Mesothelial cell of epicardium (in vitro differentiated cells): ENCODE measurements at regions not wholly inside any gene's neighbourhood (a gene's known extent, or its start where the extent isn't known, plus 50 kb on each side); places are given as distances from the start of the nearest gene placed in this dataset.

ENCODE experiments used
- DNase-seq, 2 experiments: peaks; one replicate each; pipeline ENCODE4 v3.0.0; 2021; ENCODE audit warnings: low spot score in 2 of 2; ENCODE audit not compliant: unreplicated experiment in 2 of 2
- H3K27ac Mint-ChIP-seq: 2 replicates; pipeline ENCODE4 v1.8.0; 2021; ENCODE audit warnings: mixed read lengths
- H3K27me3 Mint-ChIP-seq: 2 replicates; pipeline ENCODE4 v1.8.0; 2021; ENCODE audit warnings: low read depth, mixed read lengths
- H3K36me3 Mint-ChIP-seq: 2 replicates; pipeline ENCODE4 v1.8.0; 2021; ENCODE audit warnings: mixed read lengths
- H3K4me1 Mint-ChIP-seq: 2 replicates; pipeline ENCODE4 v1.8.0; 2021; ENCODE audit warnings: mixed read lengths
- H3K4me3 Mint-ChIP-seq: 2 replicates; pipeline ENCODE4 v1.8.0; 2021; ENCODE audit warnings: mild to moderate bottlenecking, moderate library complexity, mixed read lengths
- H3K9me3 Mint-ChIP-seq: 2 replicates; pipeline ENCODE4 v1.8.0; 2021; ENCODE audit warnings: mixed read lengths
- TF ChIP-seq, protein P1 (sequence below): fragments of 200-600 bp; sonication (generic); IDR thresholded peaks from one replicate; pipeline ENCODE4 v1.5.0; 2021; ENCODE audit warnings: antibody characterized with exemption; ENCODE audit not compliant: unreplicated experiment

DNA sequence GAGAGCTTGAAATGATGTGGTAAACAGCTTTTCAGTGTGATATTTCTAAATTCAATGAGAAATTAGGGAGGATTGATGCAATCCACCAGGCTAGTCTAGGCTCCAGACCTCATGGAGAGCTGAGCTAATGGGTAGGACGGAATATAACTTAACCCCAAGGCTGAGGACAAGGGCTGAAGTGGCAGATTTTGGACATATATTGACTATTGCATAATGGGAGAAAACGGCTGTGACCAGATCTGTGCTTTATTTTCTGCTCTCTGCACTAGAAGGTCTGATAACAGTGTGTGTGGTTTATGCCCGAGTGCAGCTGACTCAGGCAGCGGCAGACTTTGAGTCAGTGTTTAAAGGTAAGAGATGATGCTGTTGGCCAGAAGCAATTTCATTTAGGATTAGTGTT, 70.6 kb downstream of the ACTBL2 start:
- no peaks in the 10 kb centered on the region for H3K36me3 Mint-ChIP-seq
- H3K27ac Mint-ChIP-seq = no peak overlapping the region
- TF ChIP-seq, protein P1, sequence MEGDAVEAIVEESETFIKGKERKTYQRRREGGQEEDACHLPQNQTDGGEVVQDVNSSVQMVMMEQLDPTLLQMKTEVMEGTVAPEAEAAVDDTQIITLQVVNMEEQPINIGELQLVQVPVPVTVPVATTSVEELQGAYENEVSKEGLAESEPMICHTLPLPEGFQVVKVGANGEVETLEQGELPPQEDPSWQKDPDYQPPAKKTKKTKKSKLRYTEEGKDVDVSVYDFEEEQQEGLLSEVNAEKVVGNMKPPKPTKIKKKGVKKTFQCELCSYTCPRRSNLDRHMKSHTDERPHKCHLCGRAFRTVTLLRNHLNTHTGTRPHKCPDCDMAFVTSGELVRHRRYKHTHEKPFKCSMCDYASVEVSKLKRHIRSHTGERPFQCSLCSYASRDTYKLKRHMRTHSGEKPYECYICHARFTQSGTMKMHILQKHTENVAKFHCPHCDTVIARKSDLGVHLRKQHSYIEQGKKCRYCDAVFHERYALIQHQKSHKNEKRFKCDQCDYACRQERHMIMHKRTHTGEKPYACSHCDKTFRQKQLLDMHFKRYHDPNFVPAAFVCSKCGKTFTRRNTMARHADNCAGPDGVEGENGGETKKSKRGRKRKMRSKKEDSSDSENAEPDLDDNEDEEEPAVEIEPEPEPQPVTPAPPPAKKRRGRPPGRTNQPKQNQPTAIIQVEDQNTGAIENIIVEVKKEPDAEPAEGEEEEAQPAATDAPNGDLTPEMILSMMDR = no peak
- H3K27me3 Mint-ChIP-seq = no peaks in the 10 kb centered on the region
- H3K9me3 Mint-ChIP-seq = no peaks in the 10 kb centered on the region
- H3K4me3 Mint-ChIP-seq = no peak overlapping the region
- no peak for DNase-seq
- peaks cover 24% of the 10 kb centered on the region for H3K4me1 Mint-ChIP-seq

DNA sequence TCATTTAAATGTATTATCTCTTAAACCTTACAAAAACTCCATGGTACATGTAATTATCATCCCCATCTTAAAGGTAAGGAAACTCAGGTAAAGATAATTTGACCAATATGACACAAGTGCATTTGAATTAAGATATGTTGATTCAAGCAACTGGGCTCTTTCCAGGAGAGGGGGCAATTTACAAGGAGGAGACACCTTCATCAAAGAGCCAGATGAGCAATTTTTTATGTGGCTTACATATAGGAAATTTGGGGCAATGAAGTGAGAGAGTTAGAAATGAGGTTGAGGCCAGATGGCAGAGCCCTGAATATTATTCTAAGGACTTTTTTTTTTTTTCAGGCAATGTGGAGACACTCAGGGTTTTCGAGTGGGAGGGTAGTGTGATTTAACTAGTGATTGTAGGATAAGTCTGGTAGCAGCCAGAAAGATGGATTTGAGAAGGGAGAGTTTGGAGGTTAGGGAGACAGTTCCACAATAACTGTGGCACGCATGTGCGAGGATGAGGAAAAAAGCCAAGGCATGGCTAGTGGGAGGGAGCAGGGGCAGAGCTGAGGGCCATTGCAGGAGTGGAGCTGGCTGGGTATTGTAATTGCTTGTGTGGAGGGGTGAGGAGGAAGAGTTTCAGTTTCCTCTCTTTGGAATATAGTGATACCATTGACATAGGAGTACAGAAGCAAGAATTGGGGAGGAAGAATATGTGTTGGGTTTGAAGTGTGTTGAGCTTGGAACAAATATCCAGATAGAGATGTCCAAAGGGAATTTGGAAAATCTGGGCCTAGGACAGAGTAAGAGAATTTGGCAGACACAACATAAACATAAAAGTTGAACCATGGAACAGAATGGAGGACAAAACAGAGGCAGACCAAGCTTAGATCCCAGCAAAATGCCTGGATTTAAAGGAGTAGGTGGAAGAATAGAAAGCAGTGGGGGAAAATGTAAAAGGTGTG, 72.0 kb downstream of the ACTBL2 start:
- Mint-ChIP-seq H3K4me1 (peaks cover 12% of the 10 kb centered on the region), H3K9me3 (no peaks in the 10 kb centered on the region), H3K27ac (no peak overlapping the region), H3K36me3 (no peaks in the 10 kb centered on the region), H3K4me3 (no peak overlapping the region), H3K27me3 (no peaks in the 10 kb centered on the region)
- TF ChIP-seq, protein P1 = no peak
- DNase-seq = no peak

DNA sequence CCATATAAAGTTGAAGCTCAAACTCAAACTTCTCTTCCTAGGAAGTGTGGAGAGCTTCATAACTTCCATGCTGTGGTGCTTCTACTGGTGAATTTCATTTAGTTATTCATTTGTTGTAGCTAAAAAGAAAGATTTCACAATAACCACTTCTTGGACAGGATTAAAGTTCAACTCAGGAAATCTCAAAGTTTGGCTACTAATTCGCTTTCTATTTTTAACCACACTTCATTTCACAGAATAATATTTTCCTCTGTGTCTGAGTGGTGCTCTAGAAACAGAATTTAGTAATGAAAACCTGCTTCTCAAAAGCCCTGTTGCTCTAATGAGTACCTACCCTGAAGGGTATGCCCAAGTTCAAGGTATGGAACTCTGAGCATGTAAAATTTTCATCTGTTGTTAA, 73.9 kb downstream of the ACTBL2 start:
- no peaks in the 10 kb centered on the region for H3K4me1 Mint-ChIP-seq
- peaks cover 2% of the 10 kb centered on the region for H3K9me3 Mint-ChIP-seq
- H3K4me3 Mint-ChIP-seq = no peak overlapping the region

DNA sequence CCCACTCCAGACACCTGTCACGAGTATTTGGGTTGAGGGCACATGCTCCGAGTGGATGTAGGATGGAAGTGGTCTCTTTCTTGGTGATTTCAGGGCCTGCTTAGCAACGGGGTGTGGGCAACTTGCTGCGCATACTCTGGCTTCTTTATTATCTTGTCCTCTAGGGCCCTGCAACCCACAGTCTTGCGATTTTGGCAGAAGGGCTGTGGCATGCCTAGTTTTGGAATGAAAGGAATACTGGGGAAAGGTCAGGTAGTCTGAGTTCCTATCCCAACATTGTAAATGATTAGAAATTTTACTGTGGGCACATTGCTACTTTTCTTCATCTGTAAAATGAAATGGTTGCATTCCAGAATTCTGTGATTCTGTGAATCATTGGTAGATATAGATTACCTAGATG, 74.3 kb downstream of the ACTBL2 start:
- H3K4me3 Mint-ChIP-seq = no peak overlapping the region
- H3K27ac Mint-ChIP-seq = no peak overlapping the region
- TF ChIP-seq, protein P1 = no peak
- no peaks in the 10 kb centered on the region for H3K4me1 Mint-ChIP-seq
- DNase-seq = no peak
- H3K27me3 Mint-ChIP-seq = peaks cover 1% of the 10 kb centered on the region
- H3K9me3 Mint-ChIP-seq = peaks cover 6% of the 10 kb centered on the region
- H3K36me3 Mint-ChIP-seq = no peaks in the 10 kb centered on the region

More for the DNA sequence above, 73.9 kb downstream of the ACTBL2 start:
- no peaks in the 10 kb centered on the region for H3K36me3 Mint-ChIP-seq
- H3K27ac Mint-ChIP-seq = no peak overlapping the region
- no peaks in the 10 kb centered on the region for H3K27me3 Mint-ChIP-seq
- DNase-seq = no peak
- TF ChIP-seq, protein P1 = no peak

DNA sequence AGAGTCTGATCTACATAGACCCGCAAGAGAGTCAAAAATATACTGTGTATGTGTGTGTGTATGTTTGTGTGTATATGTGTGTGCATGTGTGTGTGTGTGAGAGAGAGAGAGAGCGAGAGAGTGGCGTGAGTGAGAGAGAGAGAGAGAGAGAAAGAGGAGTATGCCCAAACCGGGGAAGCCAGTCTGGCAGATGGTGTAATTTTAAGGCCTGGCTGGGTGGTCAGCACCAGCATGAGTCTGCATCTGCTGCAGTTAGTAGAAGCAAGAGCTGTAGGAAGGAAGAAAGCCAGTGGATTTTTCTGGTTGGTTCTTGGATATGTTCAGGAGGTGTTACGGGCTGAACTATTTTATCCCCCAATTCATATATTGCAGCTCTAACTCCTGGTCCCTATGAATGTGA, 75.2 kb downstream of the ACTBL2 start:
- H3K27ac Mint-ChIP-seq = no peak overlapping the region
- H3K9me3 Mint-ChIP-seq = peaks cover 11% of the 10 kb centered on the region
- TF ChIP-seq, protein P1 = no peak
- no peak overlapping the region for H3K4me3 Mint-ChIP-seq
- H3K36me3 Mint-ChIP-seq = no peaks in the 10 kb centered on the region
- H3K27me3 Mint-ChIP-seq = peaks cover 2% of the 10 kb centered on the region
- DNase-seq = no peak
- H3K4me1 Mint-ChIP-seq = peaks cover under 1% of the 10 kb centered on the region
